ENCODE measurements at regions not wholly inside any gene's neighbourhood (a gene's known extent, or its start where the extent isn't known, plus 50 kb on each side); places are given as distances from the start of the nearest gene placed in this dataset.

GRCh38 chr1:22271847-22272801 is 129.2 kb upstream of the WNT4 start:
- DNase-seq (ENCODE audit: low read depth, low spot score) (no peak), FAIRE-seq (no peak)
- Histone ChIP-seq H3K4me3 (replicated peaks in 1 of 3; ENCODE audit: insufficient read depth in 1 of 3, low read depth in 1 of 3, low read length in 3 of 3) (no peak overlapping the region), H3K79me2 (ENCODE audit: control insufficient read depth, insufficient read depth, low read length) (no peaks in the 10 kb centered on the region), H3K4me2 (ENCODE audit: insufficient read depth, low read length) (no peak overlapping the region), H3K9me1 (replicated peaks; ENCODE audit: control insufficient read depth, extremely low read depth, insufficient read depth, low read length) (no peaks in the 10 kb centered on the region), H4K20me1 (replicated peaks; ENCODE audit: control insufficient read depth, extremely low read depth, insufficient read depth, low read length) (no peaks in the 10 kb centered on the region), H3K9ac (replicated peaks; ENCODE audit: extremely low read depth, insufficient read depth, low read length) (no peak overlapping the region), H3K9me3 (replicated peaks; ENCODE audit: control insufficient read depth, insufficient read depth, low read length) (no peaks in the 10 kb centered on the region), H3K4me1 (ENCODE audit: control insufficient read depth, extremely low read depth, insufficient read depth, low read length) (peaks cover 22% of the 10 kb centered on the region), H2AFZ (ENCODE audit: low read depth, low read length) (no peak overlapping the region), H3K36me3 (ENCODE audit: control insufficient read depth in 2 of 2, extremely low read depth in 1 of 2, insufficient read depth in 2 of 2, low read length in 2 of 2) (no peaks in the 10 kb centered on the region), H3K27me3 (ENCODE audit: control insufficient read depth in 2 of 2, insufficient read depth in 2 of 2, low read length in 2 of 2) (peaks cover 0 to 2% of the 10 kb centered on the region in 2 experiments), H3K27ac (ENCODE audit: insufficient read depth, low read depth, low read length) (no peak overlapping the region)
- ChIA-PET POLR2A (interaction anchor here (0.7 kb wide), 1 partner anchor 127 kb away, joined by 3 read pairs; no protein-coding TSS in a partner anchor), CTCF (no interaction called here)
- dilution Hi-C loops (cut with MboI; ENCODE audit: extremely low pct_ligation_motif_present, low sequenced_read_pairs) (no loop called here), intact Hi-C loops (cut with micrococcal nuclease) (loop anchor here (10.0 kb wide), 1 partner anchor 247 kb away; no protein-coding TSS in a partner anchor)
- BruUV-seq (replicated peaks): no TSS peak
- TF ChIP-seq POLR2AphosphoS5 (IDR thresholded peaks at IDR 0.05; ENCODE audit: insufficient read depth, low read depth, low read length) (no peak), FOS (IDR thresholded peaks at IDR 0.05; ENCODE audit: borderline replicate concordance, insufficient read depth, low read length) (no peak), EZH2 (IDR thresholded peaks at IDR 0.05; ENCODE audit: borderline replicate concordance, low read depth, low read length, severe bottlenecking) (no peak), POLR2A (IDR thresholded peaks at IDR 0.05; ENCODE audit: low read depth, low read length) (no peak), MAX (IDR thresholded peaks at IDR 0.05; ENCODE audit: insufficient read depth, insufficient read length) (no peak), GATA2 (IDR thresholded peaks at IDR 0.05; ENCODE audit: insufficient read depth, insufficient read length, low read depth, low read length) (no peak), CTCF (IDR thresholded peaks at IDR 0.05; ENCODE audit: extremely low read depth in 1 of 2, insufficient read depth in 1 of 2, low read depth in 1 of 2, low read length in 2 of 2) (no peak), JUN (IDR thresholded peaks at IDR 0.05; ENCODE audit: borderline replicate concordance, insufficient read depth, insufficient read length, low read depth) (no peak)

All from endothelial cell of umbilical vein (primary cell).